ENCODE measurements at regions not wholly inside any gene's neighbourhood (a gene's known extent, or its start where the extent isn't known, plus 50 kb on each side); places are given as distances from the start of the nearest gene placed in this dataset.
"Not testable (repeated sequence)": the region's sequence is repeated elsewhere in the genome, so short reads cannot be mapped to it uniquely, and the experiment has no call there.

DNA sequence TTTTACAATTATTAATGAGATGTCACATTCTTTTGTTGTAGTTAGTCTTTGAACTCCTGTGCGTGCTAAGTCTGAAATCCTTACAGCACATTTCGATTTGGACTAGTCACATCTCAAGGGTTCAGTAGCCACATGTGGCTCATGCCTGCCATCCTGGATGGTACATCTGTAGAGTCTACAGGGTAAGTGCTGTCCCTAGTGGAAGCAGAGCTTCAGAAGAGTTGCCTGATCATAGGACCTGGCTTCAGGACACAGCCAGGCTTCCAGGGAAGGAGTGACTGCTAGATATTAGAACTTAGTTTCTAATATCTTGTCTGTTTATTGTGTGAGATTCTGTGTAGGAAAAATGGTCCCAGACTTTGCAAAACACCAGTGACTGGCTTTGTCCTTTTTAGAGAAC, 110.5 kb upstream of the NBPF8 start:
- H3K4me3 ChIP-seq; DNase-seq; H3K27ac ChIP-seq; H3K4me1 ChIP-seq; H3K27me3 ChIP-seq; H3K9me3 ChIP-seq; intact Hi-C loops (cut with DNase I; ENCODE audit: low total_unique reads); H3K36me3 ChIP-seq: not testable (repeated sequence)
- no CpG with 5 or more reads among the region's 2 CpGs for WGBS, 5 donors

DNA sequence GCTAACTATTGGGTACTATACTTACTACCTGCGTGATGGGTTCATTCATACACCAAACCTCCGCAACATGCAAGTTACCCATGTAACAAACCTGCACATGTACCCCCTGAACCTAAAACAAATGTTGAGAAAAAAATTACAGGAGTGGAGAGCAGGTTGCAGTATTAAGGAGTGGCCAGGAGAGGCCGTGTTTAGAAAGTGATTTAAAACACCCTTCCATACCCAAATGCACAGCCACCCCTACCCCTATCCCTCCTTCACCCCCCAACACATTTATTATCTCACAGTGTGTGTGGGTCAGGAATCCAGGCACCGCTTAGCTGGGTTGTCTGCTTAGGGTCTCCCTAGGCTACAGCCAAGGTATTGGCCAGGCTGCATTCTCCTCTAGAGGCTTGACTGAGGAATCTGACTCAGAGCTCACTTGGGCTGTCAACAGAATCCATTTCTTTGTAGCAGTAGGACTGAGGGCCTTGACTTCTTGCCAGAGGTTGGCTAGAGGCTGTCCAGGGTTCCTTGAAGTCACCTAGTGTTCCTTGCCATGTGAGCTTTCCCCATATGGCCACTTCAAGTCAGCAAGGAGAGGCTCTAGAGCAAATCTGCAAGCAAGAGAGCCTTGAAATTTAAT, 115.3 kb upstream of the NBPF8 start:
- H3K4me3 ChIP-seq; H3K9me3 ChIP-seq; H3K27ac ChIP-seq; DNase-seq; intact Hi-C loops (cut with DNase I; ENCODE audit: low total_unique reads); H3K27me3 ChIP-seq; H3K4me1 ChIP-seq; H3K36me3 ChIP-seq: not testable (repeated sequence)
- 50 to 65% (median 58%) methylated on average over 2 of the region's 4 CpGs; no CpG with 5 or more reads in 2 of the 5 donors for WGBS, 5 donors

DNA sequence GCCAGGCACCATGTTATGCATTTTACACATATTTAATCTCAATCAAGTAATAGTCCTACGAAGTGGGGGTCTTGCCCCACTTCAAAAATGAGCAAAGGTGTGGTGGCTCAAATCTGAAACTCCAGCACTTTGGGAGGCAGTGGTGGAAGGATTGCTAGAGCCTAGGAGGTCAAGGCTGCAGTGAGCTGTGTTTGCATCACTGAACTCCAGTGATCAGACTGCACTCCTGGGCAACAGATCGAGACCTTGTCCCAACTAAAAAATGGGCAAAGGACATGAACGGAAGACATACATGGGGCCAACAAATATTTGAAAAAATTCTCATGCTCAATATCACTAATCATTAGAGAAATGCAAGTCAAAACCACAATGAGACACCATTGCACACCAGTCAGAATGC, 116.3 kb upstream of the NBPF8 start:
- H3K27ac ChIP-seq; intact Hi-C loops (cut with DNase I; ENCODE audit: low total_unique reads); H3K36me3 ChIP-seq; DNase-seq; H3K4me3 ChIP-seq; H3K9me3 ChIP-seq; H3K27me3 ChIP-seq; H3K4me1 ChIP-seq: not testable (repeated sequence)
- no CpG with 5 or more reads among the region's 3 CpGs for WGBS, 5 donors

DNA sequence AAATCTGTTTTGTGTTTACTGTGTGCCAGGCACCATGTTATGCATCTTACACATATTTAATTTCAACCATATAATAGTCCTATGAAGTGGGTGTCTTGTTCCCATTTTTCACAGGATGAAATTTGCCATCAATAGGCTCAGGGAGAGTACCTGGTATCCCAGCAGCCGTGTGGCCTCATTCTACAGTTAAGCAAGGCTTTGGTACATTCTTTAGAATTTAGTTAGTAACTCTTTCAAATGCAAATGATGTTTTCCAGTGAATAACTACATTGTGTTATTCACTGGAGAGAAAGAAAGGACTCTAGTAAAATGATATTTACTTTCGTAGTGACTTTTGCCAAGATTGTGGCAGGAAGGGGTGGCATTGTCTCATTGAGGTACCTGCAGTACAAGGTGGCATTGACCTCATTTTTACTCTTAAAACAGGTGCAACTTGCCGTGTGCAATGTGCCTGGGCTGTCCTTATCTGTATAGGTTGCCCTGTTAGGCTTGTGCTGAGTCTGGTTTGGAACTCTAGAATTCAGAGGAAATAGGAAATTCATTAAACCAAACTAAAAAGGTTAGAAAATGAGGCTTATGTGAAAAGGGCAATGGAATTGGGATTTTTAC, 117.4 kb upstream of the NBPF8 start:
- intact Hi-C loops (cut with DNase I; ENCODE audit: low total_unique reads); H3K4me3 ChIP-seq; H3K27me3 ChIP-seq; H3K27ac ChIP-seq; H3K9me3 ChIP-seq; H3K4me1 ChIP-seq; DNase-seq; H3K36me3 ChIP-seq: not testable (repeated sequence)
- no CpG with 5 or more reads among the region's 3 CpGs for WGBS, 5 donors

DNA sequence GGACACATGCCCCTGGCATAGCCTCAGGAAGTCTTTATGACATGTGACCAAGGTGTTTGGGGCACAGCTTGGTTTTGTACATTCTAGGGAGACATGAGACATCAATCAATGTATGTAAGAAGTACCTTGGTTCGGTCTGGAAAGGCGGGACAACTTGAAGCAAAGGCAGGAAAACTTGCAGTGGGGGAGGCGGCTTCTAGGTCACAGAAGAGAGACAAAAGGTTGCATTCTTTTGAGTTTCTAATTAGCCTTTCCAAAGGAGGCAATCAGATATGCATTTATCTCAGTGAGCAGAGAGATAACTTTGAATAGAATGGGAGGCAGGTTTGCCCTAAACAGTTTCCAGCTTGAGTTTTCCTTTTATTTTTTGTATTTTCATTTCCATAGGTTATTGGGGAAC, 113.8 kb upstream of the SEC22B start:
- H3K4me1 ChIP-seq; H3K36me3 ChIP-seq; H3K27ac ChIP-seq; H3K4me3 ChIP-seq; DNase-seq; H3K27me3 ChIP-seq; H3K9me3 ChIP-seq; intact Hi-C loops (cut with DNase I; ENCODE audit: low total_unique reads): not testable (repeated sequence)
- no CpG with 5 or more reads among the region's 3 CpGs for WGBS, 5 donors

DNA sequence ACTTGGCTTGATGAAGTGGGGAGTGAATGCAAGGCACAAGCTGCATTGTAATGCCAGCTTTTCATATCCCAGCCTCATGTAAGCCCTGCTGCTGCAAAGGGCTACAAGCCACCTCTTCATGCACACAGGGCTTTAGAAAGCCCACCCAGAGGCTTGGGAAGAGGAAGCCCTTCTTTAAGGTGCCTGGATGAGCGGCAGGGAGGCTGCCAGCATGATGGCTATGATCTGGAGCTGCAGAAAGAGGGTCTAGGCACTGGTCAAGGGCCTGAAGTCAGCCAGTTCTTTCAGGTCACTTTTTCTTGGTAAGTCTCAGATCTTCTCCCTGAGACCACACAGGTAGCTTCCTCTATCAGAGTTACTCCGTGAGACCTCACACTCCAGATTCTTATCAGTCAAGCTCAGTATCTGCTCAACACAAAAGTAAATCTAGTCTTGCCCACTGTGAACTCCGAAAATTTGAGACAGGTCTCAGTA, 113.3 kb upstream of the SEC22B start:
- H3K27ac ChIP-seq; DNase-seq; intact Hi-C loops (cut with DNase I; ENCODE audit: low total_unique reads); H3K27me3 ChIP-seq; H3K36me3 ChIP-seq; H3K4me1 ChIP-seq; H3K4me3 ChIP-seq; H3K9me3 ChIP-seq: not testable (repeated sequence)
- WGBS, 5 donors, result no CpG with 5 or more reads among the region's 3 CpGs

DNA sequence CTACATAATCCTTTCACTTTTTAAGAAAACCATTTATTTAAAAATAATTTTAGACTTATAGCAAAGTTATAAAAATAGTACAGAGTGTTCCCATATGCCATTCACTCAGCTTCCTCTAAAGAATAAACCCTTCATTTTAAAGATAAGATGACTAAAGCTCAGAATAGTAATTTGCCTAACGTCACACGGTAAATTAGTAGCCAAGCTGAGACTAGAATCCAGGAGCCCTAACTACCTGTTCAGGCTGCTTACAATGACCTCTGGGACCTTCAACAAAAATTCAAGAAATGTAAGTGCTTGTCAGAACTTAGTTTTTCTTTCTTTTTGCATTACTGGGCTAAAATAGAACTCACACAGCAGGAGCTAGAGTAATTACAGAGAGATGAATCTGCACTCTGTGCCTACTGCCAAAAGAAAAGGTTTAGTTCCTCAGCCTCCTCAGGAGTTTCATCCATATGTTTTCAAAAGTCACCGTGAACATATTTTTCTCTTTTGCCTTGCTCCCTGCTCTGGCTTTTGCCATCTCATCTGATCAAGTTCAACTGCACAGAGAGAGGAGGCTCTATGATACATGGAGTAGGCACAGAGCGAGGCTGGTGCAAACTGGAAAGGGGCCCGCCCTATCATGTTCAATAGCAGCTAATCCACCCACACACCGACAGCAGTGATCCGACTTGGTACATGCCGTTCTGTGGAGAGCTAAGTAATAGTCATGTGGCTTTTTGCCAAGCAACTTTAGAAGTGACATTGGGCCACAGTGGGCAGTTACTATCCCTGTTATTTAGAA, 112.7 kb upstream of the SEC22B start:
- H3K4me1 ChIP-seq; H3K4me3 ChIP-seq; DNase-seq; H3K9me3 ChIP-seq; intact Hi-C loops (cut with DNase I; ENCODE audit: low total_unique reads); H3K36me3 ChIP-seq; H3K27me3 ChIP-seq; H3K27ac ChIP-seq: not testable (repeated sequence)
- no CpG with 5 or more reads among the region's 8 CpGs for WGBS, 5 donors

DNA sequence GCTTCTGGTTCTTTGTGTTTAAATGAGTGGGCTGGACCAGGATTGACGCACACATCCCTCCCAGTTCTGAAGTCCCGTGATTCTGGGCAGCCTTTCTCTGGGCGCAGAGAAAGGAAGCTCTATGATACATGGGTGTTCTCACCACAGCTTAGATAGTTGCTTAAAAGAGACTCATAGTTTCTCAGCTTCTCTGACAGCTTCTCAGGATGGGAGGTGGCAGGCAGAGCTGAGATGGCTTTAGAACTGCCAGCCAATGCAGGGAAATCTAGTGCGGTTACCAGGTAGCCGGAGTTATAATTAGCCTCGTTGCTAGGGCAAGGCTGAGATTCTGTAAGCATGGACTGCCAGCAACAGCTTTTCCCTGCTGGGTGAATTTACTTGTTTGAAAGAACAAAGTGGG, 111.8 kb upstream of the SEC22B start:
- not testable (repeated sequence) for H3K27me3 ChIP-seq
- WGBS, 5 donors, result no CpG with 5 or more reads among the region's 6 CpGs

DNA sequence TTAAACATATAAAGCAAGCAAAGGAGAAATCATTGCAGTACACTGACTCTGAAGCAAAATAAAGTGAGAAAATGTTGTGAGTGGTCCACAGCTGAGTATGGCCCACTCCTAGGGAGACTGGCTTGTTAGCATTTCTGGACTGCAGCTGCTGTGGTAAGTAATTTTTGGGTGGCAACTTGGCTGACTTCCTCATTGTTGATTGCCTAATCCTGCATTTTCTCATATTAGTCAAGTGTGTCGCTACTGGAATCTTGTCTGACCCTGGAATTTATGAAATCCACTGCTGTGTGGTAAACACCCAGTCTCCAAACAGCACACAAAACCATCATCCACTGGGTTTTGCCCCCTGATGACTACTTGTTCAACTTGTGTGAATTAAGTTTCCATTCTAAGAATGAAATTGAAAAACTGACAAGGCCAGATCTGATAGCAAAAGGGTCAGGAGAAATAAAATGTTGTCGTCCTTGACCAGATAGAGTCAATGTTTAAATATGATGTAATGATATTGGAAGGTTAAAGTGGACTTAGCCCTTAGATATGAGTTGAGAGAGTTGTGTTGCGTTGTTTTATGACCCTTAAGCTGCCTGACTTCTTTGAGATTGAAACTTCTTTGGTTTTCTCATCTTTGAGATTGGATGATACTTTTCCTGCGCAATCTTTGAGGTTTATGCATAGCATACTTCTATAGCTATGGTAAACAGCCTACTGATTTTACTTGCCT, 106.6 kb upstream of the SEC22B start:
- H3K4me3 ChIP-seq; H3K27me3 ChIP-seq; H3K36me3 ChIP-seq; H3K27ac ChIP-seq; DNase-seq; H3K4me1 ChIP-seq; intact Hi-C loops (cut with DNase I; ENCODE audit: low total_unique reads); H3K9me3 ChIP-seq: not testable (repeated sequence)
- WGBS, 5 donors, result no CpG with 5 or more reads among the region's 4 CpGs

More for the DNA sequence above, 111.8 kb upstream of the SEC22B start:
- H3K36me3 ChIP-seq; H3K4me3 ChIP-seq; intact Hi-C loops (cut with DNase I; ENCODE audit: low total_unique reads); DNase-seq; H3K27ac ChIP-seq; H3K4me1 ChIP-seq; H3K9me3 ChIP-seq: not testable (repeated sequence)

DNA sequence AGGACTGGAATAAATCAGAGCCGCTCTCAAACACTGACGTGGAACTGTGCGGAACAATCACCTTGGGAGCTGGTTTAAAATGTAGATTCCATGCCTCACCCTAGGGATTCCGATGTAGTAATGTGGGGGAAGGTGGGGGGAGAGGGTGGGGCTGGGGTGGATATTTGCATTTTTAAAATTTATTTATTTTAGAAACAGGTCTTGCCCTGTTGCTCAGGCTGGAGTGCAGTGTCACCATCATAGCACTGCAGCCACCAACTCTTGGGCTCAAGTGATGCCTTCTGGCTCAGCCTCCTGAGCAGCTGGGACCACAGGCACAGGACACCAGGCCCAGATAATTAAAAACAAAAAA, 101.9 kb upstream of the SEC22B start:
- WGBS, 5 donors, result no CpG with 5 or more reads among the region's 4 CpGs
- intact Hi-C loops (cut with DNase I; ENCODE audit: low total_unique reads); DNase-seq: not testable (repeated sequence)

DNA sequence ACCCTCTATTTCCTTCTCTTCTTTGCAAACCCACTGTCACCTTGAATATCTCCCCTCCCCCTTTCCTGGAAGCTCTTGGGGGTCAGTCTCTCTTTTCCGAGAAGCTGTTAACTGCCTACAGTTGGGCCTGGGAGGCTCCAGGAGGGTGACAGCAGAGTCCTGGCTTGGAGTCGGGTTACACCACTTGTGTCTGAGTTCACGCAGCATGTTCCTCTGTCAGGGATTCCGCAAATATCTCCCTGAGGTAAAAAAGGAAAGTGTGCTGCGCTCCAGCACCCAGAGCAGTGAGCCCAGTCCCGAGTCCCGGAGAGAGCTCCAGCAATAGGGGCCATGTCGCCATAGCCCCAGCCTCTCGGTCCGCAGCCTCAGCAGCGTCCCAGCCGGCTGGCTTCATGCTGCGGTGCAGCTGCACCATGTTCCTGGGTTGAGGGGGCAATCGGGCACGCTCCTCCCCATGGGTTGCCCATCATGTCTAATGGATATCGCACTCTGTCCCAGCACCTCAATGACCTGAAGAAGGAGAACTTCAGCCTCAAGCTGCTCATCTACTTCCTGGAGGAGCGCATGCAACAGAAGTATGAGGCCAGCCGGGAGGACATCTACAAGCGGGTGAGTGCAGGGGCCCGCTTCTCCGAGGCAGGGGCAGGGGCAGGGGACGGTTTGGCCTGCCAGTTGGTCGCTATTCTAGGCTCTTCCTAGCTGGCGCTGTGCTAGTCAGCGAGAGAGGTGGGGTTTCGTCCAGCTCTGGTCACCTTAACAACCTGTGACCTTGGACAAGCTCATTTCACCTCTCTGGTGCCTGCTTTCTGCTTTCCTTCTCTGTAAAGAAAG, 101.3 kb upstream of the SEC22B start:
- no CpG with 5 or more reads among the region's 26 CpGs for WGBS, 5 donors
- intact Hi-C loops (cut with DNase I; ENCODE audit: low total_unique reads), result not testable (repeated sequence)

More for the DNA sequence above, 101.9 kb upstream of the SEC22B start:
- not testable (repeated sequence) for H3K36me3 ChIP-seq, H3K4me3 ChIP-seq, H3K9me3 ChIP-seq, H3K27me3 ChIP-seq, H3K4me1 ChIP-seq, H3K27ac ChIP-seq

More for the DNA sequence above, 101.3 kb upstream of the SEC22B start:
- not testable (repeated sequence) for H3K9me3 ChIP-seq, H3K4me3 ChIP-seq, H3K27me3 ChIP-seq, H3K36me3 ChIP-seq, H3K4me1 ChIP-seq, H3K27ac ChIP-seq, DNase-seq

All from stomach (tissue), 8 donors.